ENCODE measurements at regions not wholly inside any gene's neighbourhood (a gene's known extent, or its start where the extent isn't known, plus 50 kb on each side); places are given as distances from the start of the nearest gene placed in this dataset.

- TF ChIP-seq, protein P1, sequence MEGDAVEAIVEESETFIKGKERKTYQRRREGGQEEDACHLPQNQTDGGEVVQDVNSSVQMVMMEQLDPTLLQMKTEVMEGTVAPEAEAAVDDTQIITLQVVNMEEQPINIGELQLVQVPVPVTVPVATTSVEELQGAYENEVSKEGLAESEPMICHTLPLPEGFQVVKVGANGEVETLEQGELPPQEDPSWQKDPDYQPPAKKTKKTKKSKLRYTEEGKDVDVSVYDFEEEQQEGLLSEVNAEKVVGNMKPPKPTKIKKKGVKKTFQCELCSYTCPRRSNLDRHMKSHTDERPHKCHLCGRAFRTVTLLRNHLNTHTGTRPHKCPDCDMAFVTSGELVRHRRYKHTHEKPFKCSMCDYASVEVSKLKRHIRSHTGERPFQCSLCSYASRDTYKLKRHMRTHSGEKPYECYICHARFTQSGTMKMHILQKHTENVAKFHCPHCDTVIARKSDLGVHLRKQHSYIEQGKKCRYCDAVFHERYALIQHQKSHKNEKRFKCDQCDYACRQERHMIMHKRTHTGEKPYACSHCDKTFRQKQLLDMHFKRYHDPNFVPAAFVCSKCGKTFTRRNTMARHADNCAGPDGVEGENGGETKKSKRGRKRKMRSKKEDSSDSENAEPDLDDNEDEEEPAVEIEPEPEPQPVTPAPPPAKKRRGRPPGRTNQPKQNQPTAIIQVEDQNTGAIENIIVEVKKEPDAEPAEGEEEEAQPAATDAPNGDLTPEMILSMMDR (IDR thresholded peaks at IDR 0.05): no peak
- DNase-seq: no peak
- H3K9me3 Mint-ChIP-seq: no peaks in the 10 kb centered on the region
- H3K36me3 Mint-ChIP-seq (ENCODE audit: low read depth): no peaks in the 10 kb centered on the region
- H3K4me3 Mint-ChIP-seq: no peak overlapping the region
- peaks cover 4% of the 10 kb centered on the region for H3K27me3 Mint-ChIP-seq (ENCODE audit: low read depth, poor library complexity)
- H3K4me1 Mint-ChIP-seq: no peaks in the 10 kb centered on the region
- H3K27ac Mint-ChIP-seq: no peak overlapping the region
These were observed 86.4 kb downstream of the P2RY1 start for GRCh38 chr3:152921351-152921750.

- Mint-ChIP-seq H3K4me3 (no peak overlapping the region), H3K27ac (no peak overlapping the region)
These were observed 87.6 kb downstream of the P2RY1 start for GRCh38 chr3:152922554-152922953.

DNA sequence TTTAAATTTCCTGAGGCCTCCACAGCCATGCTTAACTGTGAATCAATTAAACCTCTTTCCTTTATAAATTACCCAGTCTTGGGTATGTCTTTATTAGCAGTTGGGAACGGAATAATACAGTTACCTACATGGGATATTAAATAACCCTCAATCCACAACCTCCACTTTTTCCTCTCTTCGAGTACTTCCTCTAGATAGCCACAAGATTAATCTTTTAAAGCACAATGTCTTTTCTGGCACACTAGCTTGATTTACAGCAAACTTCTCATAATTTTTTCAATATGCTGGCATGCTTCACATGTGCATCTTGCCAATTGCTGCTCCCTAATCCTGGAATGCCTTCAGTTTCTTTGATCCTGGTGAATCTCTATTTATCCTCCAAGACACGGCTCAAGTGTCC, 92.2 kb downstream of the P2RY1 start:
- Mint-ChIP-seq H3K27ac (no peak overlapping the region), H3K27me3 (ENCODE audit: low read depth, poor library complexity) (peaks cover 4% of the 10 kb centered on the region), H3K4me1 (no peaks in the 10 kb centered on the region), H3K9me3 (no peaks in the 10 kb centered on the region), H3K36me3 (ENCODE audit: low read depth) (no peaks in the 10 kb centered on the region), H3K4me3 (no peak overlapping the region)
- TF ChIP-seq, protein P1 (IDR thresholded peaks at IDR 0.05): no peak
- no peak for DNase-seq

More at GRCh38 chr3:152922554-152922953, 87.6 kb downstream of the P2RY1 start:
- no peak for DNase-seq
- Mint-ChIP-seq H3K27me3 (ENCODE audit: low read depth, poor library complexity) (peaks cover 4% of the 10 kb centered on the region), H3K9me3 (no peaks in the 10 kb centered on the region), H3K36me3 (ENCODE audit: low read depth) (no peaks in the 10 kb centered on the region), H3K4me1 (no peaks in the 10 kb centered on the region)
- TF ChIP-seq, protein P1 (IDR thresholded peaks at IDR 0.05): no peak

DNA sequence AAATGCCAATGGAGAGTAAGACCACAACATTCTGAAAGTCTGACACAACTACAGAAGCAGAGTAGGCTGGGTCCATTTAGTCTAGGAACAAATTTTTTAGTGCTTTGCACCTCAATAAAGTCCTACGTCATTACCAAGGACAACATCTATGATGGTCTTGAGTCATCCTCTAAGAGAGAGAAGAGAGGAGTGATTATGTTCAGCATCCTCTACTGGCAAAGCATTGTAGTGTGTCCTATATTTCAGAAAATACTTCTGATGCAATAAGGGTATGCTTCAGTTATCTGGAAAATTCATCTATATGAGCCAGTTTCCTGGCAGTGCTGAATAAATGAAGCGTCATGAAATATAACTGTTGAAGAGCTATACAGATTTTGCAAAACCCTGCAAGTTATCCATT, 95.6 kb downstream of the P2RY1 start:
- no peaks in the 10 kb centered on the region for H3K36me3 Mint-ChIP-seq (ENCODE audit: low read depth)
- H3K4me1 Mint-ChIP-seq: no peaks in the 10 kb centered on the region
- H3K27ac Mint-ChIP-seq: no peak overlapping the region
- no peaks in the 10 kb centered on the region for H3K27me3 Mint-ChIP-seq (ENCODE audit: low read depth, poor library complexity)
- no peak overlapping the region for H3K4me3 Mint-ChIP-seq
- H3K9me3 Mint-ChIP-seq: no peaks in the 10 kb centered on the region
- DNase-seq: no peak
- TF ChIP-seq, protein P1 (IDR thresholded peaks at IDR 0.05): no peak

- Mint-ChIP-seq H3K4me3 (no peak overlapping the region), H3K9me3 (no peaks in the 10 kb centered on the region), H3K4me1 (no peaks in the 10 kb centered on the region), H3K27ac (no peak overlapping the region), H3K36me3 (ENCODE audit: low read depth) (no peaks in the 10 kb centered on the region), H3K27me3 (ENCODE audit: low read depth, poor library complexity) (no peaks in the 10 kb centered on the region)
- TF ChIP-seq, protein P1 (IDR thresholded peaks at IDR 0.05): no peak
- DNase-seq: no peak
These were observed 102.3 kb downstream of the P2RY1 start for GRCh38 chr3:152937234-152937633.

DNA sequence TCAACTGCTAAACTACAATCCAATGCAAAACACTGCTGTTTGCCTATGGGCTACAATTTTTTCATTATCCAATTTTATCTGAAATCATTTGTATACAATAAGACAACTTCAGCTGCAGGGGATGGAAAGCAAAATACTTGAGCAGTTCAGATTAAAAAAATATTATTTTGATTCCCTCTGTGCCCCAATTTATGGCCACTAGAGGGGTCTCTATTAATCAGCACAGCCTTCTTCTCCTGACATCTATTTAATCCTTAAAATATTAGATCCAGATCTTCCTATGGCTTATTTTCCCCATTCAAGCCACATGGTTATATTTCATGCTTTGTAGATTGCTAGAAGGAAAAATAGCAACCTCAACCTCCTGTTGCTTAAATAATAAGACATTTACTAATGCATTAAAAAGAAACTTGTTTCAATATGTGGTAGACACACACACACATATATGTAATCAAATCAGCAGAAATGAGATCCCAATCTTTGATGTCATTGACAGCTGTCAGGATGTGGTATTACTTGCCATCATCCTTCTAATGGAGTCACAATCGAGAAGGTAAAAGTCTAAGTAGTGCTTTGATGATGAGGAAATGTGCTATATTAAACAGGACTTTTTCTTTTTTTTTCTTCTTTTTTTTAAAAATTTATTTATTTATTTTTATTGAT, 104.2 kb downstream of the P2RY1 start:
- H3K27me3 Mint-ChIP-seq (ENCODE audit: low read depth, poor library complexity): no peaks in the 10 kb centered on the region
- H3K9me3 Mint-ChIP-seq: no peaks in the 10 kb centered on the region
- TF ChIP-seq, protein P1 (IDR thresholded peaks at IDR 0.05): peak; percentile 12
- no peak overlapping the region for H3K27ac Mint-ChIP-seq
- DNase-seq: no peak
- no peak overlapping the region for H3K4me3 Mint-ChIP-seq
- H3K4me1 Mint-ChIP-seq: no peaks in the 10 kb centered on the region
- no peaks in the 10 kb centered on the region for H3K36me3 Mint-ChIP-seq (ENCODE audit: low read depth)
